ENCODE measurements at regions not wholly inside any gene's neighbourhood (a gene's known extent, or its start where the extent isn't known, plus 50 kb on each side); places are given as distances from the start of the nearest gene placed in this dataset.

- Mint-ChIP-seq H3K36me3 (no peaks in the 10 kb centered on the region), H3K27ac (no peak overlapping the region), H3K4me1 (peaks cover 10% of the 10 kb centered on the region)
Measured at GRCh38 chr16:65339062-65339461, 217.2 kb upstream of the CDH11 start.

GRCh38 chr16:65336160-65336559, 214.3 kb upstream of the CDH11 start:
- Mint-ChIP-seq H3K27me3 (ENCODE audit: low read depth) (peaks cover 2% of the 10 kb centered on the region), H3K27ac (no peak overlapping the region), H3K4me3 (no peak overlapping the region), H3K9me3 (peaks cover 8% of the 10 kb centered on the region), H3K36me3 (no peaks in the 10 kb centered on the region), H3K4me1 (peaks cover 10% of the 10 kb centered on the region)
- DNase-seq (ENCODE audit: low spot score in 2 of 2, unreplicated experiment in 2 of 2), result no peak
- no peak for TF ChIP-seq CTCF (IDR thresholded peaks at IDR 0.05; ENCODE audit: unreplicated experiment)

More at GRCh38 chr16:65339062-65339461, 217.2 kb upstream of the CDH11 start:
- peaks cover 3% of the 10 kb centered on the region for H3K9me3 Mint-ChIP-seq
- no peak overlapping the region for H3K4me3 Mint-ChIP-seq
- no peak for TF ChIP-seq CTCF (IDR thresholded peaks at IDR 0.05; ENCODE audit: unreplicated experiment)
- DNase-seq (ENCODE audit: low spot score in 2 of 2, unreplicated experiment in 2 of 2), result no peak
- H3K27me3 Mint-ChIP-seq (ENCODE audit: low read depth), result peaks cover 2% of the 10 kb centered on the region

GRCh38 chr16:65334081-65334480, 212.2 kb upstream of the CDH11 start:
- H3K36me3 Mint-ChIP-seq, result no peaks in the 10 kb centered on the region
- H3K4me1 Mint-ChIP-seq, result peaks cover 5% of the 10 kb centered on the region
- no peak overlapping the region for H3K4me3 Mint-ChIP-seq

GRCh38 chr16:65333283-65333682, 211.4 kb upstream of the CDH11 start:
- TF ChIP-seq CTCF (IDR thresholded peaks at IDR 0.05; ENCODE audit: unreplicated experiment), result no peak
- DNase-seq (ENCODE audit: low spot score in 2 of 2, unreplicated experiment in 2 of 2), result no peak
- H3K36me3 Mint-ChIP-seq, result no peaks in the 10 kb centered on the region
- H3K4me3 Mint-ChIP-seq, result no peak overlapping the region
- no peak overlapping the region for H3K27ac Mint-ChIP-seq
- H3K4me1 Mint-ChIP-seq, result peaks cover 2% of the 10 kb centered on the region
- H3K9me3 Mint-ChIP-seq, result peaks cover 13% of the 10 kb centered on the region
- peaks cover 2% of the 10 kb centered on the region for H3K27me3 Mint-ChIP-seq (ENCODE audit: low read depth)

More at GRCh38 chr16:65334081-65334480, 212.2 kb upstream of the CDH11 start:
- no peak for DNase-seq (ENCODE audit: low spot score in 2 of 2, unreplicated experiment in 2 of 2)
- Mint-ChIP-seq H3K9me3 (peaks cover 13% of the 10 kb centered on the region), H3K27ac (no peak overlapping the region), H3K27me3 (ENCODE audit: low read depth) (peaks cover 2% of the 10 kb centered on the region)
- TF ChIP-seq CTCF (IDR thresholded peaks at IDR 0.05; ENCODE audit: unreplicated experiment), result no peak

GRCh38 chr16:65327346-65327745, 205.5 kb upstream of the CDH11 start:
- peaks cover 10% of the 10 kb centered on the region for H3K9me3 Mint-ChIP-seq
- no peak for TF ChIP-seq CTCF (IDR thresholded peaks at IDR 0.05; ENCODE audit: unreplicated experiment)
- DNase-seq (ENCODE audit: low spot score in 2 of 2, unreplicated experiment in 2 of 2), result no peak
- H3K27me3 Mint-ChIP-seq (ENCODE audit: low read depth), result peaks cover 2% of the 10 kb centered on the region
- H3K27ac Mint-ChIP-seq, result no peak overlapping the region
- no peak overlapping the region for H3K4me3 Mint-ChIP-seq
- H3K36me3 Mint-ChIP-seq, result no peaks in the 10 kb centered on the region
- H3K4me1 Mint-ChIP-seq, result no peaks in the 10 kb centered on the region

GRCh38 chr16:65323655-65324237, 201.9 kb upstream of the CDH11 start:
- no peak overlapping the region for H3K4me3 Mint-ChIP-seq
- peaks cover 2% of the 10 kb centered on the region for H3K4me1 Mint-ChIP-seq
- no peaks in the 10 kb centered on the region for H3K36me3 Mint-ChIP-seq
- H3K27ac Mint-ChIP-seq, result no peak overlapping the region
- no peak for DNase-seq (ENCODE audit: low spot score in 2 of 2, unreplicated experiment in 2 of 2)
- no peaks in the 10 kb centered on the region for H3K9me3 Mint-ChIP-seq
- H3K27me3 Mint-ChIP-seq (ENCODE audit: low read depth), result no peaks in the 10 kb centered on the region
- TF ChIP-seq CTCF (IDR thresholded peaks at IDR 0.05; ENCODE audit: unreplicated experiment), result no peak

Data from mesothelial cell of epicardium (in vitro differentiated cells).